ENCODE measurements at regions not wholly inside any gene's neighbourhood (a gene's known extent, or its start where the extent isn't known, plus 50 kb on each side); places are given as distances from the start of the nearest gene placed in this dataset.
"Not testable (repeated sequence)": the region's sequence is repeated elsewhere in the genome, so short reads cannot be mapped to it uniquely, and the experiment has no call there.

GRCh38 chr6:74404366-74404765, 708.4 kb downstream of the CD109 start:
- H3K27ac ChIP-seq, result no peak overlapping the region
- POLR2A ChIA-PET (ENCODE audit: low non-redundant PET), result no interaction called here
- no peak for TF ChIP-seq CTCF (conservative IDR thresholded peaks at IDR 0.05; ENCODE audit: low read depth)
- DNase-seq (ENCODE audit: low spot score), result no peak
- CTCF ChIA-PET, result interaction anchor here (1.0 kb wide), 1 partner anchor 435 kb away, joined by 8 read pairs; no protein-coding TSS in a partner anchor

- POLR2A ChIA-PET (ENCODE audit: low non-redundant PET), result no interaction called here
- no peak overlapping the region for H3K27ac ChIP-seq
- TF ChIP-seq CTCF (conservative IDR thresholded peaks at IDR 0.05; ENCODE audit: low read depth), result no peak
- DNase-seq (ENCODE audit: low spot score), result no peak
- CTCF ChIA-PET, result interaction anchor here (0.6 kb wide), 1 partner anchor 807 kb away, joined by 3 read pairs; no protein-coding TSS in a partner anchor
Observed at GRCh38 chr6:74402781-74403180, 706.8 kb downstream of the CD109 start.

GRCh38 chr6:74378437-74378836, 682.4 kb downstream of the CD109 start:
- POLR2A ChIA-PET (ENCODE audit: low non-redundant PET); H3K27ac ChIP-seq; CTCF ChIA-PET; DNase-seq (ENCODE audit: low spot score): not testable (repeated sequence)

GRCh38 chr6:74369556-74369993, 673.6 kb downstream of the CD109 start:
- no peak for TF ChIP-seq CTCF (conservative IDR thresholded peaks at IDR 0.05; ENCODE audit: low read depth)
- DNase-seq (ENCODE audit: low spot score), result no peak
- POLR2A ChIA-PET (ENCODE audit: low non-redundant PET), result no interaction called here
- no peak overlapping the region for H3K27ac ChIP-seq
- CTCF ChIA-PET, result interaction anchor here (0.6 to 0.7 kb wide), 2 partner anchors 81 to 400 kb away, joined by 3 to 8 read pairs; no protein-coding TSS in a partner anchor

- ChIA-PET CTCF (interaction anchor here (0.7 kb wide), 1 partner anchor 80 kb away, joined by 3 read pairs; no protein-coding TSS in a partner anchor), POLR2A (ENCODE audit: low non-redundant PET) (no interaction called here)
- DNase-seq (ENCODE audit: low spot score), result no peak
- no peak overlapping the region for H3K27ac ChIP-seq
- TF ChIP-seq CTCF (conservative IDR thresholded peaks at IDR 0.05; ENCODE audit: low read depth), result no peak
Observed at GRCh38 chr6:74368746-74369145, 672.7 kb downstream of the CD109 start.

GRCh38 chr6:74366634-74367033, 670.6 kb downstream of the CD109 start:
- CTCF ChIA-PET, result no interaction called here
- H3K27ac ChIP-seq, result no peak overlapping the region
- peak; percentile 28 for DNase-seq (ENCODE audit: low spot score)
- TF ChIP-seq CTCF (conservative IDR thresholded peaks at IDR 0.05; ENCODE audit: low read depth), result no peak
- POLR2A ChIA-PET (ENCODE audit: low non-redundant PET), result no interaction called here

GRCh38 chr6:74362391-74362790, 666.4 kb downstream of the CD109 start:
- TF ChIP-seq CTCF (conservative IDR thresholded peaks at IDR 0.05; ENCODE audit: low read depth), result no peak
- ChIA-PET POLR2A (ENCODE audit: low non-redundant PET) (no interaction called here), CTCF (interaction anchor here (0.6 kb wide), 1 partner anchor 1101 kb away, joined by 3 read pairs; no protein-coding TSS in a partner anchor)

More at GRCh38 chr6:74362391-74362790, 666.4 kb downstream of the CD109 start:
- H3K27ac ChIP-seq, result no peak overlapping the region
- no peak for DNase-seq (ENCODE audit: low spot score)
